RWPE1 (cell line): ENCODE measurements at regions not wholly inside any gene's neighbourhood (a gene's known extent, or its start where the extent isn't known, plus 50 kb on each side); places are given as distances from the start of the nearest gene placed in this dataset.
"Not testable (repeated sequence)": the region's sequence is repeated elsewhere in the genome, so short reads cannot be mapped to it uniquely, and the experiment has no call there.

Source experiments
- CTCF ChIA-PET: fragments of 350-600 bp; sonication (Branson Sonifier 250); formaldehyde crosslinking; extraction: SDS; loops from one replicate; lab custom pipeline; 2021; lab: Yijun Ruan, JAX
- POLR2A ChIA-PET: fragments of 400-600 bp; formaldehyde crosslinking; extraction: SDS; loops from one replicate; lab custom pipeline; 2020; ENCODE audit warnings: antibody characterized with exemption; ENCODE audit not compliant: low non-redundant PET; lab: Yijun Ruan, JAX
- DNase-seq: peaks from one replicate; pipeline ENCODE4 v3.0.0; 2012; ENCODE audit warnings: low spot score
- H3K27ac ChIP-seq: fragments of 450-650 bp; 2 replicates; pipeline ENCODE4 v1.5.1; 2017
- CTCF ChIP-seq: fragments of 450-650 bp; conservative IDR thresholded peaks from 2 replicates; pipeline ENCODE4 v1.5.1; 2017; ENCODE audit warnings: low read depth, mild to moderate bottlenecking

- ChIA-PET CTCF (interaction anchor here (0.6 kb wide), 1 partner anchor 90 kb away, joined by 3 read pairs; no protein-coding TSS in a partner anchor), POLR2A (no interaction called here)
- no peak for TF ChIP-seq CTCF
- no peak overlapping the region for H3K27ac ChIP-seq
- no peak for DNase-seq
Measured at GRCh38 chr10:109618748-109619147, 304.6 kb downstream of the XPNPEP1 start.

- CTCF ChIA-PET: no interaction called here
- POLR2A ChIA-PET: no interaction called here
- no peak for TF ChIP-seq CTCF
- no peak for DNase-seq
- H3K27ac ChIP-seq: no peak overlapping the region
Measured at GRCh38 chr10:109618301-109618700, 305.0 kb downstream of the XPNPEP1 start.

- no peak for TF ChIP-seq CTCF
- ChIA-PET POLR2A (no interaction called here), CTCF (no interaction called here)
- DNase-seq: no peak
- H3K27ac ChIP-seq: no peak overlapping the region
Measured at GRCh38 chr10:109616359-109616980, 306.8 kb downstream of the XPNPEP1 start.

- POLR2A ChIA-PET, CTCF ChIA-PET, H3K27ac ChIP-seq, DNase-seq: not testable (repeated sequence)
Measured at GRCh38 chr10:109595356-109595755, 328.0 kb downstream of the XPNPEP1 start.

- ChIA-PET CTCF (no interaction called here), POLR2A (no interaction called here)
- TF ChIP-seq CTCF: no peak
- DNase-seq: no peak
- no peak overlapping the region for H3K27ac ChIP-seq
Measured at GRCh38 chr10:109593682-109594081, 329.6 kb downstream of the XPNPEP1 start.

- DNase-seq: no peak
- CTCF ChIA-PET: interaction anchor here (0.6 kb wide), 1 partner anchor 261 kb away, joined by 3 read pairs; no protein-coding TSS in a partner anchor
Measured at GRCh38 chr10:109592391-109592790, 330.9 kb downstream of the XPNPEP1 start.

More at GRCh38 chr10:109592391-109592790, 330.9 kb downstream of the XPNPEP1 start:
- POLR2A ChIA-PET: no interaction called here
- no peak for TF ChIP-seq CTCF
- no peak overlapping the region for H3K27ac ChIP-seq
